CD4-positive, alpha-beta T cell treated with Interferon alpha-2 for 1 hour (primary cell): ENCODE measurements at regions not wholly inside any gene's neighbourhood (a gene's known extent, or its start where the extent isn't known, plus 50 kb on each side); places are given as distances from the start of the nearest gene placed in this dataset.
"Not testable (repeated sequence)": the region's sequence is repeated elsewhere in the genome, so short reads cannot be mapped to it uniquely, and the experiment has no call there.

Experiments used
- DNase-seq, 2 donors: peaks; one replicate each; pipeline ENCODE4 v3.0.0-alpha.2; 2020 to 2022

- no peak for DNase-seq
These were observed 172.0 kb downstream of the MC4R start for GRCh38 chr18:60200558-60200957.

- DNase-seq, result no peak
These were observed 173.1 kb downstream of the MC4R start for GRCh38 chr18:60199505-60199904.

GRCh38 chr18:60197671-60198462 is 174.7 kb downstream of the MC4R start:
- no peak for DNase-seq

- no peak for DNase-seq
These were observed 175.6 kb downstream of the MC4R start for GRCh38 chr18:60196836-60197606.

- DNase-seq, result no peak
These were observed 178.8 kb downstream of the MC4R start for GRCh38 chr18:60193780-60194179.

DNA sequence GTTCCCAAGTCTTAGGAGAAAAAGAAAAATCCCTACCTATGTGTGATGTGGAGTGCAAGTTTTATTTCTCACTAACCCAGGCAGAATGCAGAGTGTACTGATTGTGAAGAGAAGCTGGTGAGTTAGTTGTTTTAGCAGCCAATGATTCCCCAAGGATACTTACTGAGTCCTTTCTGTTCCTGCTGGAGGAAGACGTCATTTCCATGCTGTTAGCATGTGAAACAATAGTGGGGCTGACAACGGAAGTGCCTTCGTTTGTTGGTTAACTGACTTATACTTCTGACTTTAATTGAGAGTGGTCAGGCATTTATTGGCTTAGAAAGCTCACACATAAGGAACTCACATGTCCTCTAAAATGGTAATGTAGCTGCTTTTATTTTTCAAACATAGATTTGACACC is 180.6 kb downstream of the MC4R start:
- no peak for DNase-seq

DNA sequence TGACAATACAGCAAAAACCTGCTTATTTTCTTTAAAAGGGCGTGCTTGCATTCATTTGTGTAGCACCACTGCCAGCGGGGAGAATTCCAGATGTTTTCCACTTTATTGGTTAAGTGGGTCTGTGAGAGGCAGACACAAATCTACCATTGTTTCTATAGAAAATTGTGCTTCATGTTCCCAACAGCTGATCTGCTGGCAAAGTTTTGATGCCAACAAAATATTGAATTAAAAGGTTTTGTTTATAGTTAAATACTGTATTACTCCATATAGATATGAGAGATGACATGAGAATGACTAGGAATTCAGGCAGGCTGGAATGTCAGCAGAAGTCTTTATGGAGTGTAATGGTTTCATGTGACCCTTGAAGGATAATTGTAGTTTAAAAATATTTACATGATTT is 182.7 kb downstream of the MC4R start:
- no peak for DNase-seq

- DNase-seq, result no peak
These were observed 183.6 kb downstream of the MC4R start for GRCh38 chr18:60188958-60189357.

DNA sequence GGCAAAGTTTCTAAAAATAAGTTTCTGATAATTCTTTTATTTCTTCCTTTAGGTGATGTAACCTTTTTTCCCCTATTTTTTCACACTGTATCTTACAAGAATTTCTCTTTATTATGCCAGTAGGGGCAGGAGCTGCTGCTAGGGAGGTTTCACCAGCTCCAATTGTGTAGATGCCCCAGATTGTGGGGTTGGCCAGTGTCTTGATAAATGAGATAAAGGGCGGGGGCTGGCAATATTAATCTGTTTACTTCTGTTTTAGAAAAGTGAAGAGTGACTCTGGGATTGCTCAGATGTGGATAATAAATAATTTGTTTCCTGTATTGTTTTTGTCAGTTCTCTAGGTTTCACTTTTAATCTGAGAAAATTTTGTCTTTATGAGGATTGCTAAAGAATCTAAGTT is 190.4 kb downstream of the MC4R start:
- no peak for DNase-seq

GRCh38 chr18:60180671-60181070 is 191.9 kb downstream of the MC4R start:
- no peak for DNase-seq

- DNase-seq, result not testable (repeated sequence)
These were observed 194.4 kb downstream of the MC4R start for GRCh38 chr18:60178224-60178623.

GRCh38 chr18:60176259-60176658 is 196.3 kb downstream of the MC4R start:
- no peak for DNase-seq

DNA sequence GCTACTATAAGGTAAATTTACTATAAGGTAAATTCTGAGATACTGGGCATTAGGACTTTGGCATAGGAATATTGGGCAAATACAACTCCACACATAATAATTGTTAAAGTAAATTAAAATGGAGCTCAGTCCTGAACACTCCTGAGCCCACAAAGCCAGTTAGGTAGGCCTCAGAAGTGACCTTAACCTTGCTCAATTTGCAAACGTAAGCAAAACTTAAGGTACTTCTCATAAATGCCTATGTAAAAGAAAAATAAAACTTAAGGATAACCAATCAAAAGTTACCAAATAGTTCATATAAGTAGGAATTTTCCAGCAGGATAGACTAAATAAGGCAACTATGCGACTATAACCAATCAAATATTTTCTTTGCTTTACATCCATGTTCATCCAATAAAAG is 197.7 kb downstream of the MC4R start:
- no peak for DNase-seq

GRCh38 chr18:60172030-60172429 is 200.5 kb downstream of the MC4R start:
- DNase-seq, result no peak

DNA sequence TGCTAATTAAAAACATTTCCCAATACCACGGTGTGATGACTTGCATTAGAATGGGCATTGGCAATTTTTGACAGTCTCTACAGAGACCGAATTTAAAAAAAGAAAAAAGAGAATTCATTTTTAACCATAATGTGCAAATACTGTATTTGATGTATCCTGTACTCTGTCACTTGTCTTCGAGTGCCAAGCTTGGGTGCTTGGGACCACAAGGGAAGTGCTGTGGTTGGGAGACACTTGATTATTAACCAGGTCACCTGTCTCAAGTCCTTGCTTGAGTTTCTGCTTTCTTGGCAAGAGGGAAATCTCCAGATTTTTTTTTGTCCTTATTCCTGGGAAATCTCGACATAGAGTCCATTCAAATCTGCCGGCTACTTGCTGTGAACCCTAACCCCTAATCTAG is 209.0 kb downstream of the MC4R start:
- DNase-seq, result no peak

DNA sequence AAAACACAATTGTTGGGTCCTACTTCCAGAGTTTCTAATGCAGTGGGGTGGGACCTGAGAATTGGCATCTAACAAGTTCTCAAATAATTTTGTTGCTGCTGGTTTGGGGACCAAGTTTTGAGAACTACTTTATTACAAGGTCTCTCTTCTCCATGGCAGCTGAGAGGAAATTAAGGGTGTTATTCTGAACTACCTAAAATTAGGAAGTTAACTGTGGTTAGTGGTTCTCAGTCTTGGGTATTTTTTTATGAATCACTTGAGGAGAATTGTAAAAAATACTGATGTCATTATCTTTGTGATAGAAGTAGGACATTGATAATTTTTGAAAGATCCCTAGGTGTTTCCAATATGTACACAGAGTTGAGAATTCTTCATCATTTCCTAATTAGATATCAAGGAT is 210.2 kb downstream of the MC4R start:
- no peak for DNase-seq

GRCh38 chr18:60157810-60158209 is 214.8 kb downstream of the MC4R start:
- DNase-seq, result no peak

DNA sequence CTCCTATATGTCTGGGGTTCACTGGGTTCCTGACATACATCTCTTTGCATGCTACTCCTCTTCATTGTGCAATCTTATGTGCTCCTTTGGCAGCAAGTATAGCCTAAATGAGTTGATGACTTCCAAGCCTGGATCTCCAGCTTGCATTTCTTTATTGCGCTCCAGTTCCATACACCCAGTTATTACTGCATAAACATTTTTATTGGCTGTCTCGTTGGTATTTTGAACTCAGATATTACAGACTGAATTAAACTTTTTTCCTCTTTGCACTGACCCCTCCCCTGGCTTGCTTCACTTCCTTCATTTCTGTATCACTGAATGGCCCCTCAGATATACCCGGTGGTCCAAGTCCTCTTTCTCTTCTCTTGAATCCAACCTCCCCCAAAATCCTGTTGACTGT is 219.2 kb downstream of the MC4R start:
- DNase-seq, result no peak

DNA sequence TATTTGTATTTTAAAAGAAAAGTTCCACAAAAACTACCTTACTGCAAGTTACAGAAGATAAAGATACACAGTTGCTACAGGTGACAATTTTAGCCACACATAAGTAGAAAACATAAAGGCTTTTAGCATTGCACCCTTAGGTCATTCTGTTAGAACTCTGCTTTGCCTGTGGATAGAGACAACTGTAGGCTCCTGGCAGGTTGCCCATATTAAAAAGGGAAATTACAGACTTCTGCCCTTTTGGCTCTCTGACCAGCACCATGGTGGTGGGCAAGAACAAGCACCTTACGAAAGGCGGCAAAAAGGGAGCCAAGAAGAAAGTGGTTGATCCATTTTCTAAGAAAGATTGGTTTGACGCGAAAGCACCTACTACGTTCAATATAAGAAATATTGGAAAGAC is 223.3 kb downstream of the MC4R start:
- DNase-seq, result no peak

GRCh38 chr18:60147323-60147722 is 225.3 kb downstream of the MC4R start:
- DNase-seq, result no peak

DNA sequence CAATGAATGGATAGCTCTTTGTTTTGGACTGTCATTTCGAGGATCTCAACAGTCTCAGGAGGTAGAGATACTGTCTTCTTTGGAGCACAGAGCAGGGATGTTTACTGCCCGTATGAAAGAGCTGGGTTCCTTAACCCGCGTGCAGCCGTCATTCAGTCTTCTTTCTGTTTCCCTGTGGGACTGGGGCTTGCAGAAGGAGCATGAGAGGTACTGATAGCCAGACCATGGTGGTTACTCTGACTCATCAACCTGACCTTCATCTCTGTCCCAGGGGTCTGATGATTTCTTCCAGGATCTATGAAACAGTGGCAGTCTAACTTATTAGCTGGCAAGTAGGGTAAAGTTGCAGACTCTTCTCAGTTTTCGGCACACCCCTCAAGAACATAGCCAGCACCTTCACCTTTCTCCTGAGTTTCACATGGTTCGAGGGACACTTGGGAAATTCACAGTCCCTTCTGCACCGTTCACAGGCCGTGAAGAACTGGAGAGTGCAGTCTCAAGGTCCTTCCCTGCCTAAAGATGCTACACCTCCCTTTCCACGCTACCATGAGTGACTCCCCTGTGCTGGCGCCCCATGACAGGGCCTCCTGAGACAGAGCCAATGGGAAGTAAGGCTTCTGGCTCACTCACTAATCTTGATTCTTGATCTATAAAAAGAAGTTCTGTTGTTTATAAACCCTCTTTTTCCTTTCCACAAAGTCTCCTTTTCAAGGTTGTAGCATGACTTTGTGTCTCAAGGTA is 226.2 kb downstream of the MC4R start:
- no peak for DNase-seq

DNA sequence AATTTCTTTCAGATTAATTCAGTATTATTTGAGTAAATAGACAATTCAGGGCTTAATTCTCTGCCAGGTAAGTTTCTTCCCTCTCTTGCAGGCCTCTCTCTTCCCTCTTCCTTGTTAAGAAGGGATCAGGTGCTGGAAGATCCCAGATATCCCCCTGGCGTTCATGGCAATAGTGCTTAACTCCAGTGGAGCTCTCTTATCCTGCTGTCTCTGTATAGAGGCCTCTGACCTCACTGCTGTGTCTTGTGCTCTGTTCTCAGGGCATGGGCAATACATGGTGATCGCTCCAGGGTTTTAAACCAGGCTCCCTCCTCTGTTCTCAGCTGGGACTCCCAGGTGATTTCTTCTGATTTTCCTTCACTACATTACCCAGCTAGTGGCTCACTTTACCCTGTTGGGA is 226.8 kb downstream of the MC4R start:
- DNase-seq, result no peak

- DNase-seq, result no peak
These were observed 235.0 kb downstream of the PMAIP1 start for GRCh38 chr18:60134806-60135205.

DNA sequence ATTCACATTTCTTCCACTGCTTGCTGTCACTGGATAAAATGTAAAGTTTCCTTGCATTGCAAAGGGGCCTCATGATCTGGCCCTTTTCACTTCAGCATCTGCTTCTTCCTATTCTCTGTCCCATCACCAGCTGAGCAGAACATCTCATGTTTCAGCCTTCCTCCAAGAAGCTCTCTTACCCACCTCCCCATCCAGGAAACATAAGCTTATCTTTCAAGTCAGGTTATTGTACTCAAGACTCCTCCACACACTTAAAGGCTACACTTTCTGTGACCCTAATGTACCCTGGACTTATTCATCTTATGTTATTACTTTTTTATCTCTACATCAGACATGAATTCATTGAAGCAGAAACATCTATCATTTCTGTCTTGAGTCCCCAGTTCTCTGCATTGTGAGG is 230.5 kb downstream of the PMAIP1 start:
- DNase-seq, result no peak
